ENCODE measurements at regions not wholly inside any gene's neighbourhood (a gene's known extent, or its start where the extent isn't known, plus 50 kb on each side); places are given as distances from the start of the nearest gene placed in this dataset.

DNA sequence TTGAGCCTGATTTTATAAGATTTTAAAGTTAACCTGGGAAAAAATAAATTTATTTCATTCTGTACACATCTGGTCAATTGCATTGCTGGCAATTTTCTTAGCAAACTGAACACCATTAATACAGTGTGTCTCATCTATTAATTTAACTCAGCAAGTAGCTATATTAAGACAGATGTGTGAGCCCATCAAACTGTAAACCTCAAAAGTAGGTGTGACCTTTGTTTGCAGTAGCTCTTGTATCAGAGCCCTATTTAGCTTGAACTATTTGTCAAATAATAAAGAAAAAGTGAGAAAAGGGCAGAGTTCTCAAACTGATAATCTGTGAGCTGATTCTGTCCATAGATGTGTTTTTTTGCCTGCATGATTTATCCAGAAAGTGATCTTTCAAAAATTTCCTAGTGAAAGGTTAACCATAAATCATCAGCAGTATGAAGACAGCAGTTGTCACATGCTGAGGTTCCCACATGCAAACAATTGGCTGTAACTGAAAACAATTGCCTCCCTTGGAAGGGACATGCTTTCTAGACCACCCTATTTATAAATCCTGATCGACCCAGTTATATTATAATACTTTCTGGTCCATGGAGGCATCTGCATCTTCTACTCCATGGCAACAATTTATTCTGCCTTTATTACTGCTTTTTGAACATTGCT is 646.5 kb downstream of the NSUN3 start:
- no peaks in the 10 kb centered on the region for H3K4me1 ChIP-seq (ENCODE audit: control insufficient read depth in 2 of 2, insufficient read depth in 2 of 2, low read length in 2 of 2)
- H2AFZ ChIP-seq (ENCODE audit: insufficient read depth, low read depth, low read length, poor library complexity, severe bottlenecking) = no peak overlapping the region
- CTCF ChIA-PET = no interaction called here
- H3K79me2 ChIP-seq (ENCODE audit: control insufficient read depth, insufficient read depth, low read length) = no peaks in the 10 kb centered on the region
- no peak overlapping the region for H3K27ac Mint-ChIP-seq
- POLR2A ChIA-PET = no interaction called here
- H3K4me3 Mint-ChIP-seq = no peak overlapping the region
- H3K27me3 ChIP-seq (replicated peaks in 1 of 4; ENCODE audit: control extremely low read depth in 1 of 4, control insufficient read depth in 3 of 4, insufficient read depth in 4 of 4, low read length in 3 of 4) = no peaks in the 10 kb centered on the region
- H3K9ac ChIP-seq (ENCODE audit: low read length) = no peak overlapping the region
- H4K20me1 ChIP-seq (ENCODE audit: control insufficient read depth, insufficient read depth, low read length, poor library complexity, severe bottlenecking) = no peaks in the 10 kb centered on the region
- DNase-seq (no peak), ATAC-seq (ENCODE audit: low read depth) (no peak)
- H3K4me1 Mint-ChIP-seq = no peaks in the 10 kb centered on the region
- peaks cover 4% of the 10 kb centered on the region for H3K9me3 Mint-ChIP-seq (ENCODE audit: insufficient read depth)
- intact Hi-C loops (cut with micrococcal nuclease) = no loop called here
- no peak for TF ChIP-seq CTCF (IDR thresholded peaks at IDR 0.05)
- no peak for TF ChIP-seq EZH2 (IDR thresholded peaks at IDR 0.05; ENCODE audit: borderline replicate concordance, insufficient read depth, low read depth, low read length, poor library complexity, severe bottlenecking)
- H3K27me3 Mint-ChIP-seq = no peaks in the 10 kb centered on the region
- H3K4me2 ChIP-seq (replicated peaks; ENCODE audit: low read depth, low read length, poor library complexity, severe bottlenecking) = no peak overlapping the region
- H3K4me3 ChIP-seq (ENCODE audit: control extremely low read depth in 1 of 5, extremely low read depth in 1 of 5, insufficient read depth in 1 of 5, low read depth in 2 of 5, low read length in 4 of 5) = no peak overlapping the region
- H3K27ac ChIP-seq (ENCODE audit: low read length in 2 of 2) = no peak overlapping the region
- no CpG with 5 or more reads among the region's 1 CpG for WGBS (ENCODE audit: insufficient coverage)
- peaks cover 0 to 8% (median 0%) of the 10 kb centered on the region in 3 donors for H3K9me3 ChIP-seq (ENCODE audit: control extremely low read depth in 1 of 3, control insufficient read depth in 2 of 3, insufficient read depth in 1 of 3, low read length in 2 of 3)
- H3K36me3 ChIP-seq (replicated peaks in 1 of 2; ENCODE audit: control extremely low read depth in 1 of 2, control insufficient read depth in 1 of 2, extremely low read depth in 1 of 2, insufficient read depth in 2 of 2, low read length in 1 of 2) = no peaks in the 10 kb centered on the region

GRCh38 chr3:94714194-94714593 is 651.3 kb downstream of the NSUN3 start:
- H3K4me3 ChIP-seq (ENCODE audit: control extremely low read depth in 1 of 5, extremely low read depth in 1 of 5, insufficient read depth in 1 of 5, low read depth in 2 of 5, low read length in 4 of 5) = no peak overlapping the region
- DNase-seq (no peak), ATAC-seq (ENCODE audit: low read depth) (no peak)
- ChIA-PET CTCF (no interaction called here), POLR2A (no interaction called here)
- Mint-ChIP-seq H3K27ac (no peak overlapping the region), H3K4me3 (no peak overlapping the region), H3K27me3 (no peaks in the 10 kb centered on the region), H3K9me3 (ENCODE audit: insufficient read depth) (no peaks in the 10 kb centered on the region), H3K4me1 (no peaks in the 10 kb centered on the region)
- no peak overlapping the region for H3K27ac ChIP-seq (ENCODE audit: low read length in 2 of 2)
- no peaks in the 10 kb centered on the region for H4K20me1 ChIP-seq (ENCODE audit: control insufficient read depth, insufficient read depth, low read length, poor library complexity, severe bottlenecking)
- no peaks in the 10 kb centered on the region for H3K79me2 ChIP-seq (ENCODE audit: control insufficient read depth, insufficient read depth, low read length)
- H3K9ac ChIP-seq (ENCODE audit: low read length) = no peak overlapping the region
- H3K4me1 ChIP-seq (ENCODE audit: control insufficient read depth in 2 of 2, insufficient read depth in 2 of 2, low read length in 2 of 2) = no peaks in the 10 kb centered on the region
- H3K4me2 ChIP-seq (replicated peaks; ENCODE audit: low read depth, low read length, poor library complexity, severe bottlenecking) = no peak overlapping the region
- no peak overlapping the region for H2AFZ ChIP-seq (ENCODE audit: insufficient read depth, low read depth, low read length, poor library complexity, severe bottlenecking)
- intact Hi-C loops (cut with micrococcal nuclease) = no loop called here
- no peaks in the 10 kb centered on the region for H3K36me3 ChIP-seq (replicated peaks in 1 of 2; ENCODE audit: control extremely low read depth in 1 of 2, control insufficient read depth in 1 of 2, extremely low read depth in 1 of 2, insufficient read depth in 2 of 2, low read length in 1 of 2)
- H3K27me3 ChIP-seq (replicated peaks in 1 of 4; ENCODE audit: control extremely low read depth in 1 of 4, control insufficient read depth in 3 of 4, insufficient read depth in 4 of 4, low read length in 3 of 4) = no peaks in the 10 kb centered on the region
- TF ChIP-seq EZH2 (IDR thresholded peaks at IDR 0.05; ENCODE audit: borderline replicate concordance, insufficient read depth, low read depth, low read length, poor library complexity, severe bottlenecking) (no peak), CTCF (IDR thresholded peaks at IDR 0.05) (no peak)
- H3K9me3 ChIP-seq (ENCODE audit: control extremely low read depth in 1 of 3, control insufficient read depth in 2 of 3, insufficient read depth in 1 of 3, low read length in 2 of 3) = no peaks in the 10 kb centered on the region

All from B cell (primary cell).